NCI-H345 treated with DMSO at 0.1 percent for 48 hours (cell line): ENCODE measurements at regions not wholly inside any gene's neighbourhood (a gene's known extent, or its start where the extent isn't known, plus 50 kb on each side); places are given as distances from the start of the nearest gene placed in this dataset.
"Not testable (repeated sequence)": the region's sequence is repeated elsewhere in the genome, so short reads cannot be mapped to it uniquely, and the experiment has no call there.

Source experiments
- DNase-seq: peaks from one replicate; lab custom pipeline; 2025; ENCODE audit not compliant: unreplicated experiment; lab: John Stamatoyannopoulos, UW

DNA sequence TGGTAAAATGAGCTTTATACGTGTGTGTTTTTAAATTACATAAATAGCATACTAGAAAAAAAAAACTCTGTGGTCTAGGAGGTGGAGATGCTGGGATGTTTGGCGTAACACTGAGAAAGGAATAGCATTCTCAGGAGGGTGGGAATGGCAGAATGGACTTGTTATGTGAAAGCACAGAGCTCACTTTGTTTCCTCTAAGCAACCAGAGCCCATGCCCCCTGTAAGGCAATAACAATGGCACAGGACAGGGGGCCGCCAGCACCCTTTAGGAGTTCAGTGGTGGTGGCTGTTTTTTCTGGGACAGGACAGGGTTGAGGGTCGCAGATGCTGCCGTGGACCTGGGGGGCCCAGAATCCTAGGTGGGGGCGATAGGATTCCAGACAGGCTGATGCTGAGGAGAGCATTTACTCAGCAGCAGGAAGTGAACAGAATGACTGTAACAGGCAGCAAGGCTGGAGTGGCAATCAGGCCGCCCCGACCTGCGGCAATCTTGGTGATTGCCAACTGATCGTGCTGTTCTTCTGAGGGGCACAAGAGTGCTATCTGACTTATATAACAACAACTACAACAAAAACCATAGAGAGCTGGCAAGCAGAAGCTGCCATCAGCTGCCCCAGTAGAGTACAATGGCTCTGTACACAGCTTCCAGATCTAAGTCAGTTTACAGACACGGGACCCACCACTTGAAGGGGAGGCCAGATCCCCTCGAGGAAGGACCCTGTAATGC, 160.4 kb downstream of the UACA start:
- DNase-seq = no peak

DNA sequence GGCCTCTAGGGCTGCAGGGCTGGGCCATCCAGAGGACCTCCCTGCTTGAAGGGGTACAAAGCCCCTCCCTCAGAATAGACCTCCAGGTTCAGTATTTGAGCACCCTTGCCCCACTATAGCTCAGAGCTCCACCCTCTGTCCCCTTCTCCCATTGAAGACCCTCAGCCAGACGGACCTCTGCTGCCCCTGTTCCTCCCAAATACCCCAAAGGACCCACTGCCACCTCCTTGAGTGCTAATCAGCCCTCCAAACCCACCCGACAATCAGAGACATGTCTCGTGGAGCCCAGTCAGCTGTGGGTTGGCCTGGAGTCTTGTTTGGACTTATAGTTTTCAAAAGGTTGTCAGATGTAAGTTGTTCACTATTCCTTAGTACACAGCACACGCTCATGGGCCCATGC, 161.1 kb downstream of the UACA start:
- DNase-seq = no peak

DNA sequence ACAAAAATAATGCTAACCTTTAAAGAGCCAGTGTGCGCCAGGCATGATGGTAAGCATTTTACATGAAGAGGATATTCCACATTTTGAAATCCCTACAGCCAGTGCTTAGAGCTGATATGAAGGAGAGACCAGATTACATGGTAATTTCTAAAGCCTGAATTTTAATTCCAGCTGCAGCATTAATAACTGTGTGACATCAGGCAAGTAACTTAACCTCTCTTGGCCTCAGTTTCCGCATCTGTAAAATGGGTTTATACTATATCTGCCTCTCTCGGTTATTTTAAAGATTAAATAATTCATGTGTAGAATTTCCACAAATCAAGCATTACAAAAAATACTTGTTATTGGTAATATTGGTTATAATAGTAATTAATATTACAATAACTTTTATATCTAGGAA, 165.4 kb downstream of the UACA start:
- no peak for DNase-seq

DNA sequence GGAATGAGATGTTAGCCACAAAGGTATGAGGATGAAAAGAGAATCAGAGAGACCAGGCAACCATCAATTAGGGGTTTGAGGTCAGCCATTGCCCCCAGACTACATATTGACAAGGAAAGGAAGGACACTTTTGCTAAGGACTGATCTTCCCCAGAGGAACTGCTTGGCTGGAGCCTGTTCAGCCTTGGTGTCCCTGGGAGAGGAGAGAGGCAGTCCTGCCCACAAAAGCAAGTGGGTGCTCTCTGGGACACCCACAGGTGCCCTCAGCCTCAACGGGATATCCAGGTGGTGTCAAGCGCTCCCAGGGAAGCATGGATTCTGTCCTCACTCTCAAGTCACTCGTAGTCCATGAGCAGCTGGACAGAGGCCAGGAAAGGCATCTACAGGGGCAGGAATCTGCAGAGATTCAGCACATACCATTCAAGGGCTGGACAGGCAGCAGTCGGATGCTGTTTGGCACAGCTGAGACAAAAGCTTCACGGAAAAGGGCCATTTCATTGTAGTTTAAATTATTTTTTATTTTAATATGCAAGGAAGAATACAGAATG, 166.2 kb downstream of the UACA start:
- no peak for DNase-seq

DNA sequence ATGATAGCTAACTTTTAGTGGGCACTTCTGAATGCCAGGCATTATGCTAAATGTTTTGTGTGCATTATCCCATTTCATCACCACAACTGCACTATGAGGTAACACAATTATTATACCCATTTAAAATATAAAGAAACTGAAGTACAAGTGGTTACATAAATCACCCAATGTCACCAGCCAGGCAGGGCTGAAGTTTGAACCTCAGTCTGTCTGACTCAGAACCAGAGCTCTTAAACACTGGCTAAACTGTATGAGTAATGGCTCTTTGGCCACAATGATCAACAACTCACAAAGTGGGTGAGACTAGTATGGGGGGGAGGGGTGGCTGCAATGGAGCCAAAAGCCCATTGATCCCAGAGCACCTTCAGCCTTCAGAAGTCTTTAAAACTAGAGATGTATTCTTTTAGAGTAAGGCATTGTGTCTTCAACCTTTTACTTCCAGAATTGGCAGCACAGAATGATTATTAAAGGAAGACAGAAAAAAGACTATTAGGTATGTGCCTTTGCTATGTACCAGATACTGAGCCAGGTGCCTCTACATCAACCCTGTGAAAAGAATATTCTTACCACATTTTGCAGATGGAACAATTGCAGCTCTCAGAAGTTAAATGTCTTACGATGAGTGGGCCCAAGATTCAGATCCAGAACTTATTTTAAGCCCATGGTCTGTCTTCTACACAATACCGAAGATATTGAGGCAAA, 166.9 kb downstream of the UACA start:
- no peak for DNase-seq

DNA sequence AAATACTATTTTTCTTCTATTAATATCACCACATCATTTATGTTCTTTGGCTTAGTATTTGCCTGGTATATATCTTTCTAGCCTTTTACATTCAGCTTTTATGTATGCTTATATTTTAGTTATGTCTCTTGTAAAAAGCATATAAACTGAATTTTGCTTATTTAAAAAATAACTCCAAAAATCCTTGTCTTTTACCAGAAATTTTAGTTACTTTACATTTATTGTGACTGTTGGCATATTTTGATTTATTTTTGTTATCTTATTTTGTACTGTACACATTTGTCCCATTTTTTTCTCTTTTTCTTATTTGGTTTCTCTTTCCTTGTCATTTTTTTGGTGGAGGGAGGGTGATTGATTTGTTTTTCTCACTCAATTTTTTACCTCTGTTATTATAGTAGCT, 169.6 kb downstream of the UACA start:
- DNase-seq = no peak

DNA sequence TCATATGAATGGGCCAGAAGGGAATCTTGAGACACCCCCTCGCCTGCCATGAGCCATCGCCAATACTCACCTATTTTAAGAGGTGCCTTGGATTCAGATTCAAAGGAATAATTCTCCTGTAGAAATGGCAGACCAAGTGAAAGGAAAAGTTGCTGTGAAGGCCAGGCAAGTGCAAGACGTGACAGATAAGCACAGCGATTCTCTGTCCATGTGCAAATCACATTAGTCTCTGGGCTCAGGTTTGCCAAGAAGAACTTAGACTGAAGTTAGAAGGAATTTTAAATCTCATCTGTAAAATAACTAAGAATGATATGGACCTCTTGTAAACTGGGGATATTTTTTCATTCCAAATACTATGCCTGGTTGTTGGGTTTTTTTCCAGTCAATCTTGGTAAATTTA, 173.6 kb downstream of the UACA start:
- no peak for DNase-seq

DNA sequence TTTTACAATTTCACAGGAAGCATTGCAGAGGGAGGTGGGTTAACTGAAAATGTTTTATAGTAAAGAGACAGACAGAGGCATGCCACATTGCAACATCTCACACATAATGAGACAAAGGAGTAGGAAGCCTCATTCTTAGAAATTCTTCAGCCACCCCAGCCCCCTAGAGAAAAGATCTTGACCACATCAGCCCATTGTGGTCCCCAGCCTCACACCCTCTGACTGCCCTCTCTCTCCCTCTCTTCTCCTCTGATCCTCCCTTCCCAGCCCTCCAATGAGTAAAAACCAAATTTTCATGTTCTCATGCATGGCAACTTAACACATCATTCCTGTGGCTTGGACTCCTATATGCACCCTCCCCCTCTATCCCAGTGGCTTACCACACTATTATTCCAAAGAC, 174.1 kb downstream of the UACA start:
- DNase-seq = no peak

DNA sequence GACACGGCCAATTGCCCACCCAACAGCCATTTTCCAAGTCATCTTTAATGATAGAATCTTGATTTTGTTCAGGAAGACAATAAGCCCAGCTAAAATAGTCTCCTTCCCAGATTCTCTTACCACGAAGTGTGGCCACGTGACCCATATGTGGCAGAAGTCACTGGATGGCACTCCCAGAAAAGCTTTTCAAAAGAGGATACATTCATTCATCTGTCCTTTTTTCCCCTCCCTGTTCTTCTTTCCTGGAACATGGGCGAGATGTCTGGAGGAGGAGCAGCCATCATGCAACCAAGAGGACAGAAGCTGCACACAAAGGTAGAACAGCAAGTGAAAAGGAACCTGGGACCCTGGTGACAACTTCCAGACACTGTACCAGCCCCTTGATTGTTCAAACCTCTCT, 174.7 kb downstream of the UACA start:
- DNase-seq = no peak

DNA sequence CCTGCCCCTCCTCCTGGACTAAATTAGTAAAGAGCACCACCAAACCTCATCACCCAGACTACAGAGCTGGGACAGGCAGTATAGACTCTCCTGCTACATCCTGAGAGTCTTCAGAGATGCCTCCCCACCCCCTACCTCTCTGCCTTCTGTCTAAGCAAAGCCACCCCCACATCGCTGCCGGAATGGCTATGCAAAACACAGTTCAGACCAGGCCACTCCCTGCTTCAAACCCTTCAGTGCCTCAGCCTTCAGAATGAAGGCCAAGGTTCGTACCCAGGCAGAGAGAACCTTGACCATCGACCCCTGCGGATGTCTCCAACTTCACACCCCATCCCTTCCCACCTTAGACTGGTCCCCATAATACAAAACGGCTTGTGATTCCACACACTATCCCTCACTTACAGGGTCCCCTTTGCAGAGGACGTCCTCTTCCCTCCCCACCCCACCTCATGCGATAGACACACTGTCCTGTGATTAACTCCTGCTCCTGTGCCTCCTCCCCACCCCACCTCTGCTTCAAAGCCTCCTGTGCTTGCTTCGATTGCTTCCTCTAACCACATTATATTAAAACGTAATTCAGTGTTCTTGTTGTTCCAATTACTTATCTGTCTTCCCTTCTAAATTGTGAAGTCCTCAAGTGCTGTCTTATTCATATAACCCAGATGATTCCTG, 175.3 kb downstream of the UACA start:
- DNase-seq = no peak

DNA sequence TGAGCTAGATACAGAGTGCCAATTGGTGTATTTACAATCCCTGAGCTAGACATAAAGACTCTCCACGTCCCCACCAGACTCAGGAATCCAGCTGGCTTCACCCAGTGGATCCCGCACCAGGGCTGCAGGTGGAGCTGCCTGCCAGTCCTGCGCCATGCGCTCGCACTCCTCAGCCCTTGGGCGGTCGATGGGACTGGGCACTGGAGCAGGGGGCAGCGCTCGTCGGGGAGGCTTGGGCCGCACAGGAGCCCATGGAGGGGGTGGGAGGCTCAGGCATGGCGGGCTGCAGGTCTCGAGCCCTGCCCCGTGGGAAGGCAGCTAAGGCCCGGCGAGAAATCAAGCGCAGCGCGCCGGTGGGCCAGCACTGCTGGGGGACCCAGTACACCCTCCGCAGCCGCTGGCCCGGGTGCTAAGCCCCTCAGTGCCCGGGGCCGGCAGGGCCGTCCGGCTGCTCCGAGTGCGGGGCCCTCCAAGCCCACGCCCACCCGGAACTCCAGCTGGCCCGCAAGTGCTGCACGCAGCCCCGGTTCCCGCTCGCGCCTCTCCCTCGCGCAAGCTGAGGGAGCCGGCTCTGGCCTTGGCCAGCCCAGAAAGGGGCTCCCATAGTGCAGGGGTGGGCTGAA, 176.2 kb downstream of the UACA start:
- not testable (repeated sequence) for DNase-seq

DNA sequence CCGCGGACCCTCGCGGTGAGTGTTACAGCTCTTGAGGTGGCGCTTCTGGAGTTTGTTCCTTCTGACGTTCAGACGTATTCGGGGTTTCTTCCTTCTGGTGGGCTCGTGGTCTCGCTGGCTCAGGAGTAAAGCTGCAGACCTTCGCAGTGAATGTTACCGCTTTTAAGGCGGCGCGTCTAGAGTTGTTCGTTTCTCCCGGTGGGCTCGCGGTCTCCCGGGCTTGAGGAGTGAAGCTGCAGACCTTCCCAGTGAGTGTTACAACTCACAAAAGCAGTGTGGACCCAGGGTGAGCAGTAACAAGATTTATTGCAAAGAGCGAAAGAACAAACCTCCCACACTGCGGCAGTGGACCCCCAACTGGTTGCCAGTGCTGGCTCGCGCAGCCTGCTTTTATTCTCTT, 177.1 kb downstream of the UACA start:
- DNase-seq = no peak

DNA sequence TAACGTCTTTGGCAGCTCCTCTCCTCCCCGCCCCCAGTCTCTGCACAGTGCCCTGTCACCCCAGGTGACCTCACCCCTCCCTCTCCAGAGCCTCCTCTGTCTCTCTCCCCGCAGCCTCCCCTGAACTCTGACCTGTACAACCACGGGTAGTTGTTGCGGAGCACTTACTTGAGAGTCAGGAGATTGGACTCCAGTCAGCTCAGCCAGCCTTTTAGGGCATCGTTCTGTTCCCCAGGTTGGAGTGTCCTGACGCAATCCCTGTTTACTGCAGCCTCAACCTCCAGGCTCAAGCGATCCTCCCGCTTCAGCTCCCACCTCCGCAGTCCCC, 177.7 kb downstream of the UACA start:
- DNase-seq = no peak

DNA sequence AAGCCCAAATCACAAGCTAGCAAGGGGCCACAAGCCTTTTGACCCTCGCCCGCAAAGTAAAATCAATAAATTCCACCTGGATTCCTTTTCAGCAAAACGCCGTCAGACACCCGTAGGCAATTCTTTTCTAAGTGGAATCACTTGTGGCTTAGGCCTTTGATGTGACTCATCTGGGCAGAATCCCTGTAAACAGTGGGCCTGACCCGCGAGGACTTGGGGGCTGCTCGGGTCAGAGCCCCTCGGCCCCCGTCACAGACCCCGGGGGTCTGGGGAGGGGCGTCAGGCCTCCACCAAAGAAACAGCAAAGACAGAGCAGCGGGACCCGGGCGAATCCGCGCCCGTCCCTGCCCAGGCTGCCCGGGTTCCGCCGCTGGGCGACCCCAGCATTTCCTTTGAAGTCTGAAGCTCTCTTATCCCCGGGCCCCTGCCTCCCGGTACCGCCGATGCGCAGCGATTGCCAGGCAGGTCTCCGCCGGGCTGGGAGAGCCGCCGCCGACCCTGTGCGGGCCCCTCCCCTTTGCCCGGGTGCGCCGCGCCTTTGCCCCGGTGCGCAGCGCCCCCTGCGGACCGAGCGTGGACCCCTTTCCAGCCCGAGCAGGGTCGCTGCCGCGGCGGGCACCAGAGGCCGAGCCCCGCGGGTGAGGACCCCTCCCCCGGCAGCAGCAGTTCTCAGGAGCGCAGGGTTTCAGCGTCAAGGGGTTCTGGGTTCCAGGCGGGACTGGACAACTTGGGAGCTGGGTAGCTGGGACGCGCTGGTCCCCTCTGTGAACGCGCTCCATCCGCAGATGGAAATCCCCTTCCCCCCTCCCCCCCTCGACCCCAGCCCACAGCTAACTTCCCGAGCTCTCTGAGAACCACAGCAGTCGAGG, 178.3 kb downstream of the UACA start:
- DNase-seq = no peak

DNA sequence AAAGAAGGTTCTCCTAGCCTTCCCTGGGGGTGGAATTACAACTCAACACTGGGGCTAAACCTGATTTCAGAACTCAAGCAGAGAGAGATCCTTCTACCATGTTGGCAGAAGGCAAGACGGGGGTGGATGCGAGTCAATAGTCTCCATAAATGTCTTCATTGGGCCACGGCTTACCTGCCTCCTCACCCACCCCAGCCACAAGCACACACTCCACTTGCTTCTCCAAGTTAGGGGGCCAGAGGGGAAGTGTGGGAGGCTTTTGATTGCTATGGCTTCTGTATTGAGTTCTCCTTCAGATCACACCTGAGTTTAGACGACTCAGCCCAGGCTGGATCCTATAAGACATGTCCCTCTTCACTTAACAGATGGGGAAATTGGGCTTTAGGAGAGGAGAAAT, 178.9 kb downstream of the UACA start:
- DNase-seq = no peak

DNA sequence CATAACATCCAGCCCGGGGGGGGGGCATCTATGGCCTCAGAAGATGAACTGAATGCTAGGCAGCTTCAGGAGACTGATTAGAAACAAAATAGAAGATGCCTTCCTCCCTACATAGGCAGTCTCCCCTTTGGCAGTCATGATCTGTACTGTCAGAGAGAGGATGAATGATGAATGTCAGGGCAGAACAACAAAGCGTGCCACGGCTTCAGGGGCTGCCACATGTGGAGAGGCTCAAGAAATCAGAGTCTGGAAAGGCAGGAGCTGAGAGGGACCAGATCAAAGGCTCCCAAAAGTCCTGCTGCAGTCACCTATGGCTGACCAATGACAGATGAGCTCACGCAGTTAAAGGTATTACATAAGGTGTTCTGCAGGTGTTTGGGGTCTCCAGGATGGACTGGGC, 180.4 kb downstream of the UACA start:
- DNase-seq = no peak

DNA sequence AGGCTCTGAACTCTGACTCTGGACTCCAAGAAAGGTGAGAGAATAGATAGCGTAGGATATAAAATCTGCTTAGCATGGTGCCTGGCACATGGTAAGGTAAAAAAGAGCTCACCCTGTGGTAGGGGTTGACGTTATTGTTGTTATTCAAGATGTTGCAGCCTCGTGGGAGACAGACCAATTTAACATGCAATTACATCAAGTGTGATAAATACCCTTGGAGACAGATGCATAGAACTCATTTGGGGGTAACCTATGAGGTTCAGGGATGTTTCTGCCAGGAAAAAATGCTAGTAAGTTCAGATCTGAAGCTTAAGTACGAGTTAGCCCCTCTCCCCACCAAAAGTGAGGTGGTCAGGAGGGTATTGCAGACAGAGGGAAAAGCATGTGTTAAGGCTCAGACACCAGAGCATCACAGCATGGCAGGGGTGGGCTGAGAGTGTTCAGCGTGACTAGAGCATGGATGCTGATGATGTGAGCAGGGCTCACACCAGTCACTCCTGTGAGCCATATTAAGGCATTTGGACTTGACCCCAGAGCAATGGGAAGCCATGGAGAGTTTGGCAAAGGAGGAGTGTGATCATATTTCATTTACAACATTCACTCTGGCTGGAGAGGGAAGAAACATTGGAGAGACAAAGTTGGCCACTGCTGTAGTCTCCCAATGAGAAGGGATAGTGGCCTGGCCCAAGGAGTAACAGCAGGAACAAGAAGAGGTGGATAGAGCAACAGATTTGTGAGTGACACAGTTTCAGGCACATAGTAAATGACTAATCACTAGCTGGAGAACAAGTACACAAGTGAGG, 181.0 kb downstream of the UACA start:
- DNase-seq = no peak

DNA sequence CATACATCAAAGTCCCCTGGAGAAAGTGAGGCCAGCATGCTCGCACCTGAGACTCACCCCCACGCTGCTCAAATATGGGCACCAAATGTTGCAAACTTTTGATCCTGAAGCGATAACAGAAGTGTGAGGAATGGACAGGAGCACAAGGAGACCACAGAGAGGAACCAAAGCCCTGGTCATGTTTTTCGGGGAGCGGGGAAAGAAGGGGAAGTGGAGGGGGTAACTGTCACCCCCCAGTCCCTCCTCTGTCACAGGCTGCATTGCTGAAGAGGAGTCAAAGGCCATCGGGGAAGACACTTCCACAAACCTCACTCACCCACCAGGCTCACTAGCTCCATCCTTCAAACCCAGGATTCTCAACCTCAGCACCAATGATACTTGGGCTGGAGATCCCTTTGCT, 182.4 kb downstream of the UACA start:
- no peak for DNase-seq

DNA sequence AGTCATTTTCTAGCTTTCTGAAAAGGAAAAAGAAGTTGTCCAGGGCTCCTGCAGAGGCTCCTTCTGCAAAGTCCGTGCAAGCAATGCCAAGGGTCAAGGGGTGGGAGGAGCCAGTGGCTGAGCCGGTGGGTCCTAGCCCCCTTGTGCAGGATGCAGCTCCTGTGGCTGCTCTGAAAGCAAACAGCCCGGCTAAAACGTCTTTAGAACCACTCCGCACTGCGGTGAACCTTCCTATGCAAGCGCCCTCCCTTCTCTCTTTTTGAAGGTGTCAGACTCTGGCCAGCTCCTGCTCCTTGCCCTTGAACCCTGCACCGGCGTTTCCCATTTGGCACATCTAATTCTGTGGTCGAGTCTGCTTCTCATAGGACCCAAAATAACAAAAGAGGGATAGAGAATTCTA, 183.1 kb downstream of the UACA start:
- no peak for DNase-seq

DNA sequence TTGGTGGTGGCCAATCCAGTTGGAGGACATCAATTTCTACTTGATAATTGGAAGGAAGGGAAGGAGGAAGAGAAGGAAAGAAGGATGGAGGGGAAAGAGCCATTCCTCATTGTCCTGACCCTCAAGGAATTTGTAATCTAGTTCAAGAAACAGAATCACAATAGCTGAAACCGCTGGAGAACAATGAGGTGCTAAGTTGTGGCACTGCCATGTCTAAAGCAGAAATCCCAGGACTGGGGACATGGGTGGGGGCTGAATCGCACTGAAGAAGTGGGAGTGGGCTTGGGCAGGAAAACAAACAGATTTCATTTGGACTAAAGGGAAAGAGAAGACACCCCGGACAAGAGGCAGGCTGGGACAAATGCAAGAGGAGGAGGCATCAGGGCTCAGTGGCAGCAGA, 183.6 kb downstream of the UACA start:
- DNase-seq = no peak
